ENCODE measurements at regions not wholly inside any gene's neighbourhood (a gene's known extent, or its start where the extent isn't known, plus 50 kb on each side); places are given as distances from the start of the nearest gene placed in this dataset.

DNA sequence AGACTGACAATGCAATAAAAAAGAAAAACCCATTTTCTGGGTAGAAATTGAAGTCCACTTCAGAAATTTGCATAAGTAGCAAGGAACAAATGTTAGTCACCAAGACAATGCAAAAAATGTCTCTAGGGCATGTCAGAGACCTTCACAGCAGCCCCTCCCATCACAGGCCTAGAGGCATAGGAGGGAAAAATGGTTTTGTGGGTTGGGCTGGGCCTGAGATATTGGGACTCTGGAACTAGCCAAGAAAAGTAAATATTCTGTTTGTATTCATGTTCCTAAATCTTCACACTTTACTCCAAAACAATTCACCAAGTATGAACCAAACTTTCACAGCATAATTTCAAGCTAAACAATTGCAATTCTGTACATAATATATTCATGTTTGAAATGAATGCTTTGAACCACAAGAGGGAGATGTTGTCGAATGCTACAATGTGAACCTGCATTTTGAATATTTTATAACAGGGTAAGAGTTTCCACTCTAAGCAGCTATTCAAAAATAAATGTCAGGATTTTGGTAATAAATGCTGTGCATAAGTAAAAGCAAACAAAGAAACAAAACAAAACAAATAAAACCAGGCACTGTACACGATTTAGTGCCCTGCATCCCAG, 429.2 kb downstream of the OTOL1 start:
- TF ChIP-seq TCF12 (IDR thresholded peaks at IDR 0.05; ENCODE audit: low read depth) (no peak), ZBTB7A (IDR thresholded peaks at IDR 0.05; ENCODE audit: low read depth) (no peak), CREB1 (IDR thresholded peaks at IDR 0.05; ENCODE audit: low read depth) (no peak), TEAD4 (IDR thresholded peaks at IDR 0.05) (no peak), EGR1 (IDR thresholded peaks at IDR 0.05) (no peak), CEBPB (IDR thresholded peaks at IDR 0.05) (no peak), EP300 (IDR thresholded peaks at IDR 0.05; ENCODE audit: borderline replicate concordance) (no peak), TAF1 (IDR thresholded peaks at IDR 0.05; ENCODE audit: low read depth) (no peak), RAD21 (IDR thresholded peaks at IDR 0.05; ENCODE audit: low read depth) (no peak), FOXM1 (IDR thresholded peaks at IDR 0.05; ENCODE audit: borderline replicate concordance, low read depth) (no peak), YY1 (IDR thresholded peaks at IDR 0.05; ENCODE audit: low read depth) (no peak), NFIC (IDR thresholded peaks at IDR 0.05) (no peak)
- TF ChIP-seq, protein P1, sequence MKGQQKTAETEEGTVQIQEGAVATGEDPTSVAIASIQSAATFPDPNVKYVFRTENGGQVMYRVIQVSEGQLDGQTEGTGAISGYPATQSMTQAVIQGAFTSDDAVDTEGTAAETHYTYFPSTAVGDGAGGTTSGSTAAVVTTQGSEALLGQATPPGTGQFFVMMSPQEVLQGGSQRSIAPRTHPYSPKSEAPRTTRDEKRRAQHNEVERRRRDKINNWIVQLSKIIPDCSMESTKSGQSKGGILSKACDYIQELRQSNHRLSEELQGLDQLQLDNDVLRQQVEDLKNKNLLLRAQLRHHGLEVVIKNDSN (IDR thresholded peaks at IDR 0.05), result no peak
- TF ChIP-seq, protein P2, sequence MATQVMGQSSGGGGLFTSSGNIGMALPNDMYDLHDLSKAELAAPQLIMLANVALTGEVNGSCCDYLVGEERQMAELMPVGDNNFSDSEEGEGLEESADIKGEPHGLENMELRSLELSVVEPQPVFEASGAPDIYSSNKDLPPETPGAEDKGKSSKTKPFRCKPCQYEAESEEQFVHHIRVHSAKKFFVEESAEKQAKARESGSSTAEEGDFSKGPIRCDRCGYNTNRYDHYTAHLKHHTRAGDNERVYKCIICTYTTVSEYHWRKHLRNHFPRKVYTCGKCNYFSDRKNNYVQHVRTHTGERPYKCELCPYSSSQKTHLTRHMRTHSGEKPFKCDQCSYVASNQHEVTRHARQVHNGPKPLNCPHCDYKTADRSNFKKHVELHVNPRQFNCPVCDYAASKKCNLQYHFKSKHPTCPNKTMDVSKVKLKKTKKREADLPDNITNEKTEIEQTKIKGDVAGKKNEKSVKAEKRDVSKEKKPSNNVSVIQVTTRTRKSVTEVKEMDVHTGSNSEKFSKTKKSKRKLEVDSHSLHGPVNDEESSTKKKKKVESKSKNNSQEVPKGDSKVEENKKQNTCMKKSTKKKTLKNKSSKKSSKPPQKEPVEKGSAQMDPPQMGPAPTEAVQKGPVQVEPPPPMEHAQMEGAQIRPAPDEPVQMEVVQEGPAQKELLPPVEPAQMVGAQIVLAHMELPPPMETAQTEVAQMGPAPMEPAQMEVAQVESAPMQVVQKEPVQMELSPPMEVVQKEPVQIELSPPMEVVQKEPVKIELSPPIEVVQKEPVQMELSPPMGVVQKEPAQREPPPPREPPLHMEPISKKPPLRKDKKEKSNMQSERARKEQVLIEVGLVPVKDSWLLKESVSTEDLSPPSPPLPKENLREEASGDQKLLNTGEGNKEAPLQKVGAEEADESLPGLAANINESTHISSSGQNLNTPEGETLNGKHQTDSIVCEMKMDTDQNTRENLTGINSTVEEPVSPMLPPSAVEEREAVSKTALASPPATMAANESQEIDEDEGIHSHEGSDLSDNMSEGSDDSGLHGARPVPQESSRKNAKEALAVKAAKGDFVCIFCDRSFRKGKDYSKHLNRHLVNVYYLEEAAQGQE (IDR thresholded peaks at IDR 0.05; ENCODE audit: low read depth), result no peak
- TF ChIP-seq, protein P3, sequence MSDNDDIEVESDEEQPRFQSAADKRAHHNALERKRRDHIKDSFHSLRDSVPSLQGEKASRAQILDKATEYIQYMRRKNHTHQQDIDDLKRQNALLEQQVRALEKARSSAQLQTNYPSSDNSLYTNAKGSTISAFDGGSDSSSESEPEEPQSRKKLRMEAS (IDR thresholded peaks at IDR 0.05), result no peak

DNA sequence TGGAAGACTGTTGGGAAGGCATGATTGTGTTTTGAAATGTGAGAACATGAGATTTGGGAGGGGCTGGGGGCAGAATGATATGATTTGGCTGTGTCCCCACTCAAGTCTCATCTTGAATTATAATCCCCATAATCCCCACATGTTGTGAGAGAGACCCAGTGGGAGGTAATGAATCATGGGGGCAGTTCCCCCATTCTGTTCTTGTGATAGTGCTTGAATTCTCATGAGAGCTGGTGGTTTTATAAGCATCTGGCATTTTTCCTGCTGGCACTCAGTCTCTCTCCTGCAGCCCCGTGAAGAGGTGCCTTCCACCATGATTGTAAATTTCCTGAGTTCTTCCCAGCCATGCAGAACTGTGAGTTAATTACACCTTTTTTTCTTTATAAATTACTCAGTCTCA, 430.5 kb downstream of the OTOL1 start:
- TF ChIP-seq, protein P2 (IDR thresholded peaks at IDR 0.05; ENCODE audit: low read depth), result no peak
- no peak for TF ChIP-seq FOXM1 (IDR thresholded peaks at IDR 0.05; ENCODE audit: borderline replicate concordance, low read depth)
- TF ChIP-seq, protein P1 (IDR thresholded peaks at IDR 0.05), result no peak
- TF ChIP-seq TAF1 (IDR thresholded peaks at IDR 0.05; ENCODE audit: low read depth), result no peak
- TF ChIP-seq, protein P3 (IDR thresholded peaks at IDR 0.05), result no peak
- TF ChIP-seq RAD21 (IDR thresholded peaks at IDR 0.05; ENCODE audit: low read depth), result no peak
- no peak for TF ChIP-seq CREB1 (IDR thresholded peaks at IDR 0.05; ENCODE audit: low read depth)
- no peak for TF ChIP-seq EP300 (IDR thresholded peaks at IDR 0.05; ENCODE audit: borderline replicate concordance)
- no peak for TF ChIP-seq TEAD4 (IDR thresholded peaks at IDR 0.05)
- no peak for TF ChIP-seq CEBPB (IDR thresholded peaks at IDR 0.05)
- TF ChIP-seq EGR1 (IDR thresholded peaks at IDR 0.05), result no peak

DNA sequence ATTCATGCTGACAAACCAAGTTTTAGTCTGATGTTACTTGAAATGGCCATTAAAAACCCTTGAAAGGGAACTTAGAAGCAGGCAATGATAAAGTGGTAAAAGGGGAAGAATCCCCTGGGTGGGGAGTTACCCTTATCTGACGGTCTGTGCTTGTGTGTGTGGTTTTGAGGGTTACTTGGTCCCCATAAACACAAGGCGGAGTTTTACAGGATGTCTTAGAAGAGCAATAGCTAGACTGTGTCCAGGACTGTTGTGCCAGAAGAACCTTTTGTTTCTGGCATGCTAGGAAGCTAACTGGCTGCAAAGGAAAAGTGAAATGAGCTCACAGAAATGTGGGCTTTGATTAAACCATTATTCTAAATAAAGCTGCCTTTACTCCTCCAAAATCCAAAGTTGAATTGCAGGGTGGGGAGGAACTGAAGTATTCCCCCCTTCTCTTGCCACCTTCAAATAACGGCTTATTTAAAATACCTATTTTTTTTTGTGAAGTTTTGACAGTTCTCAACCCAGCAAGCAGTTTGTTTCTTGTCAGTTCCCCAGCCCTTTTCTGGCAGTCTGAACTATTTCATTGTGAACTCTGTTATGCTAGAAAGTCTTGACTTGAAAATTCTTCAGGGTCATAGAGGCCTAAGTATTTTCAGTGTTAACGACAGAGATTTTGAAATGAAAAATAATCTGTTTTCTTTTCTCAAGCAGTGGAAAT, 443.5 kb downstream of the OTOL1 start:
- no peak for TF ChIP-seq FOXM1 (IDR thresholded peaks at IDR 0.05; ENCODE audit: borderline replicate concordance, low read depth)
- TF ChIP-seq TEAD4 (IDR thresholded peaks at IDR 0.05), result no peak
- TF ChIP-seq TAF1 (IDR thresholded peaks at IDR 0.05; ENCODE audit: low read depth), result no peak
- TF ChIP-seq, protein P2 (IDR thresholded peaks at IDR 0.05; ENCODE audit: low read depth), result no peak
- TF ChIP-seq EP300 (IDR thresholded peaks at IDR 0.05; ENCODE audit: borderline replicate concordance), result no peak
- TF ChIP-seq CREB1 (IDR thresholded peaks at IDR 0.05; ENCODE audit: low read depth), result no peak
- TF ChIP-seq, protein P1 (IDR thresholded peaks at IDR 0.05), result no peak
- TF ChIP-seq YY1 (IDR thresholded peaks at IDR 0.05; ENCODE audit: low read depth), result no peak
- no peak for TF ChIP-seq TCF12 (IDR thresholded peaks at IDR 0.05; ENCODE audit: low read depth)
- TF ChIP-seq, protein P3 (IDR thresholded peaks at IDR 0.05), result no peak
